ENCODE measurements at regions not wholly inside any gene's neighbourhood (a gene's known extent, or its start where the extent isn't known, plus 50 kb on each side); places are given as distances from the start of the nearest gene placed in this dataset.

DNA sequence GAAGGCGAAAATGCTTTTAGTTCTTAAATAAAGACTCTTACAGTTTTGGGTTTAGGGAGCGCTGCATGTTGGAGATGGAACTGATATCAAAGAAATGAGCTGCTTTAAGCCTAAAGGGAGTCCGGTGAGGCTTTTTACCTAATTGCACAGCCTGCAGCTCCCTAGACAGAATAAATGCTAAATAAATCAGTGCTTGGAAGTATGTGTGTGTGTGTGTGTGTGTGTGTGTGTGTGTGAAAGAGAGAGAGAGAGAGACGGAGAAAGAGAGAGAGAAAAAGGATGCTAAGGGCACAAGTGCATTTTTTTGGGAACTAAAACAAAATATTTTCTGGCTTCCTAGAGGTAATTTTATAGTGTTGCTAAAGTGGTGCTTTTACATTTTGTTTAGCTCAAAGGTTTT lies 88.4 kb downstream of the MTRR start:
- TF ChIP-seq NFKB2 (CRISPR knock-in tag; IDR thresholded peaks at IDR 0.05; ENCODE audit: borderline replicate concordance) (no peak), HNRNPUL1 (IDR thresholded peaks at IDR 0.05; ENCODE audit: low read depth, low read length) (no peak), ZNF790 (CRISPR knock-in tag; IDR thresholded peaks at IDR 0.05; ENCODE audit: borderline replicate concordance) (no peak), ZZZ3 (CRISPR knock-in tag; IDR thresholded peaks at IDR 0.05; ENCODE audit: borderline replicate concordance) (no peak), ZNF777 (CRISPR knock-in tag; IDR thresholded peaks at IDR 0.05) (no peak), ELF1 (CRISPR knock-in tag; IDR thresholded peaks at IDR 0.05) (no peak), CEBPB (IDR thresholded peaks at IDR 0.05; ENCODE audit: borderline replicate concordance, low read depth, low read length) (no peak), CENPX (CRISPR knock-in tag; IDR thresholded peaks at IDR 0.05) (no peak), ZSCAN29 (CRISPR knock-in tag; conservative IDR thresholded peaks at IDR 0.05) (no peak), SCMH1 (CRISPR knock-in tag; IDR thresholded peaks at IDR 0.05; ENCODE audit: borderline replicate concordance) (no peak), TOE1 (CRISPR knock-in tag; IDR thresholded peaks at IDR 0.05) (no peak), RAD21 (CRISPR knock-in tag; IDR thresholded peaks at IDR 0.05) (no peak)
- TF ChIP-seq, protein P1, sequence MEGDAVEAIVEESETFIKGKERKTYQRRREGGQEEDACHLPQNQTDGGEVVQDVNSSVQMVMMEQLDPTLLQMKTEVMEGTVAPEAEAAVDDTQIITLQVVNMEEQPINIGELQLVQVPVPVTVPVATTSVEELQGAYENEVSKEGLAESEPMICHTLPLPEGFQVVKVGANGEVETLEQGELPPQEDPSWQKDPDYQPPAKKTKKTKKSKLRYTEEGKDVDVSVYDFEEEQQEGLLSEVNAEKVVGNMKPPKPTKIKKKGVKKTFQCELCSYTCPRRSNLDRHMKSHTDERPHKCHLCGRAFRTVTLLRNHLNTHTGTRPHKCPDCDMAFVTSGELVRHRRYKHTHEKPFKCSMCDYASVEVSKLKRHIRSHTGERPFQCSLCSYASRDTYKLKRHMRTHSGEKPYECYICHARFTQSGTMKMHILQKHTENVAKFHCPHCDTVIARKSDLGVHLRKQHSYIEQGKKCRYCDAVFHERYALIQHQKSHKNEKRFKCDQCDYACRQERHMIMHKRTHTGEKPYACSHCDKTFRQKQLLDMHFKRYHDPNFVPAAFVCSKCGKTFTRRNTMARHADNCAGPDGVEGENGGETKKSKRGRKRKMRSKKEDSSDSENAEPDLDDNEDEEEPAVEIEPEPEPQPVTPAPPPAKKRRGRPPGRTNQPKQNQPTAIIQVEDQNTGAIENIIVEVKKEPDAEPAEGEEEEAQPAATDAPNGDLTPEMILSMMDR (CRISPR knock-in tag; IDR thresholded peaks at IDR 0.05): no peak
